GM23338 (cell line): ENCODE measurements at regions not wholly inside any gene's neighbourhood (a gene's known extent, or its start where the extent isn't known, plus 50 kb on each side); places are given as distances from the start of the nearest gene placed in this dataset.

ENCODE experiments used
- CREB1 ChIP-seq: fragments of 250-450 bp; sonication (Bioruptor Pico); IDR thresholded peaks from 2 replicates; pipeline ENCODE4 v1.5.0; 2020; ENCODE audit warnings: low read depth, mild to moderate bottlenecking, moderate library complexity
- EZH2 ChIP-seq: fragments of 200-600 bp; sonication (generic); IDR thresholded peaks from one replicate; pipeline ENCODE4 v1.8.0; 2017; ENCODE audit warnings: antibody characterized with exemption, mild to moderate bottlenecking, low read depth; ENCODE audit not compliant: unreplicated experiment
- EZH2phosphoT487 ChIP-seq: fragments of 200-600 bp; sonication (generic); IDR thresholded peaks from one replicate; pipeline ENCODE4 v1.8.1; 2018; ENCODE audit warnings: antibody characterized with exemption; ENCODE audit not compliant: unreplicated experiment
- JUNB ChIP-seq: IDR thresholded peaks from one replicate; pipeline ENCODE4 v1.6.1; 2016; ENCODE audit warnings: antibody characterized with exemption; ENCODE audit not compliant: unreplicated experiment
- NANOG ChIP-seq: IDR thresholded peaks from 2 replicates; pipeline ENCODE4 v1.6.1; 2016; ENCODE audit warnings: antibody characterized with exemption, borderline replicate concordance
- POLR2AphosphoS5 ChIP-seq: IDR thresholded peaks from 2 replicates; pipeline ENCODE4 v1.6.1; 2016; ENCODE audit warnings: antibody characterized with exemption, low read depth
- STAT1 ChIP-seq: IDR thresholded peaks from one replicate; pipeline ENCODE4 v1.6.1; 2016; ENCODE audit warnings: antibody characterized with exemption; ENCODE audit not compliant: unreplicated experiment
- ZNF331 ChIP-seq: fragments of 250-450 bp; sonication (Bioruptor Pico); IDR thresholded peaks from 2 replicates; pipeline ENCODE4 v1.5.0; 2020; ENCODE audit warnings: low read depth, mild to moderate bottlenecking, moderate library complexity
- TF ChIP-seq, protein P1 (sequence below), 2 experiments: fragments of 200-600 bp in 1 of 2; sonication (generic) in 1 of 2; conservative IDR thresholded peaks; 2 replicates each; pipeline versions ENCODE4 v1.5.1 to v1.6.1; 2016 to 2017; ENCODE audit warnings: antibody characterized with exemption in 2 of 2, low read depth in 2 of 2, mild to moderate bottlenecking in 2 of 2, moderate library complexity in 1 of 2
- TF ChIP-seq, protein P2 (sequence below): IDR thresholded peaks from one replicate; pipeline ENCODE4 v1.6.1; 2018; ENCODE audit warnings: antibody characterized with exemption; ENCODE audit not compliant: unreplicated experiment
- TF ChIP-seq, protein P3 (sequence below): IDR thresholded peaks from 2 replicates; pipeline ENCODE4 v1.6.1; 2016; ENCODE audit warnings: antibody characterized with exemption

DNA sequence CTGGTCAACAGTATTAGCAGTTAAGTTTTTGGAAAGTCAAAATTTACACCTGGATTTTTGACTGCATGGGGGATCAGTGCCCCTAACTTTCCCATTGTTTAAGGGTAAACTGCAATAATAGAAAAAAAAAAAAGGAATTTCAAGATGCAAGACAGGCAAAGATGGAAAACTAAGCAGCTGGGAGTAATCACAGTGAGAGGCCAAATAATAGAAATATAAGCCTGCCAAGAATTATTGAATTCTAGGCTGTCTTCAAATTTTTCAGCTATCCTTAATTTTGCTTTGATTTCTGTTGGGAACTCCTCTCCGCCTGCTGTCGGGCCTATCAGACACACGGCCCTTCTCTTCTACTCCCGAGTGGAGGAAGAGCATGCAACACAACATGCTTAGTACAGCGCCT is 215.5 kb upstream of the LMCD1 start:
- TF ChIP-seq, protein P1, sequence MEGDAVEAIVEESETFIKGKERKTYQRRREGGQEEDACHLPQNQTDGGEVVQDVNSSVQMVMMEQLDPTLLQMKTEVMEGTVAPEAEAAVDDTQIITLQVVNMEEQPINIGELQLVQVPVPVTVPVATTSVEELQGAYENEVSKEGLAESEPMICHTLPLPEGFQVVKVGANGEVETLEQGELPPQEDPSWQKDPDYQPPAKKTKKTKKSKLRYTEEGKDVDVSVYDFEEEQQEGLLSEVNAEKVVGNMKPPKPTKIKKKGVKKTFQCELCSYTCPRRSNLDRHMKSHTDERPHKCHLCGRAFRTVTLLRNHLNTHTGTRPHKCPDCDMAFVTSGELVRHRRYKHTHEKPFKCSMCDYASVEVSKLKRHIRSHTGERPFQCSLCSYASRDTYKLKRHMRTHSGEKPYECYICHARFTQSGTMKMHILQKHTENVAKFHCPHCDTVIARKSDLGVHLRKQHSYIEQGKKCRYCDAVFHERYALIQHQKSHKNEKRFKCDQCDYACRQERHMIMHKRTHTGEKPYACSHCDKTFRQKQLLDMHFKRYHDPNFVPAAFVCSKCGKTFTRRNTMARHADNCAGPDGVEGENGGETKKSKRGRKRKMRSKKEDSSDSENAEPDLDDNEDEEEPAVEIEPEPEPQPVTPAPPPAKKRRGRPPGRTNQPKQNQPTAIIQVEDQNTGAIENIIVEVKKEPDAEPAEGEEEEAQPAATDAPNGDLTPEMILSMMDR (conservative IDR thresholded peaks at IDR 0.05; ENCODE audit: low read depth in 2 of 2): no peak
- TF ChIP-seq POLR2AphosphoS5: no peak
- TF ChIP-seq, protein P2, sequence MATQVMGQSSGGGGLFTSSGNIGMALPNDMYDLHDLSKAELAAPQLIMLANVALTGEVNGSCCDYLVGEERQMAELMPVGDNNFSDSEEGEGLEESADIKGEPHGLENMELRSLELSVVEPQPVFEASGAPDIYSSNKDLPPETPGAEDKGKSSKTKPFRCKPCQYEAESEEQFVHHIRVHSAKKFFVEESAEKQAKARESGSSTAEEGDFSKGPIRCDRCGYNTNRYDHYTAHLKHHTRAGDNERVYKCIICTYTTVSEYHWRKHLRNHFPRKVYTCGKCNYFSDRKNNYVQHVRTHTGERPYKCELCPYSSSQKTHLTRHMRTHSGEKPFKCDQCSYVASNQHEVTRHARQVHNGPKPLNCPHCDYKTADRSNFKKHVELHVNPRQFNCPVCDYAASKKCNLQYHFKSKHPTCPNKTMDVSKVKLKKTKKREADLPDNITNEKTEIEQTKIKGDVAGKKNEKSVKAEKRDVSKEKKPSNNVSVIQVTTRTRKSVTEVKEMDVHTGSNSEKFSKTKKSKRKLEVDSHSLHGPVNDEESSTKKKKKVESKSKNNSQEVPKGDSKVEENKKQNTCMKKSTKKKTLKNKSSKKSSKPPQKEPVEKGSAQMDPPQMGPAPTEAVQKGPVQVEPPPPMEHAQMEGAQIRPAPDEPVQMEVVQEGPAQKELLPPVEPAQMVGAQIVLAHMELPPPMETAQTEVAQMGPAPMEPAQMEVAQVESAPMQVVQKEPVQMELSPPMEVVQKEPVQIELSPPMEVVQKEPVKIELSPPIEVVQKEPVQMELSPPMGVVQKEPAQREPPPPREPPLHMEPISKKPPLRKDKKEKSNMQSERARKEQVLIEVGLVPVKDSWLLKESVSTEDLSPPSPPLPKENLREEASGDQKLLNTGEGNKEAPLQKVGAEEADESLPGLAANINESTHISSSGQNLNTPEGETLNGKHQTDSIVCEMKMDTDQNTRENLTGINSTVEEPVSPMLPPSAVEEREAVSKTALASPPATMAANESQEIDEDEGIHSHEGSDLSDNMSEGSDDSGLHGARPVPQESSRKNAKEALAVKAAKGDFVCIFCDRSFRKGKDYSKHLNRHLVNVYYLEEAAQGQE: no peak
- no peak for TF ChIP-seq EZH2
- TF ChIP-seq NANOG: no peak
- TF ChIP-seq CREB1 (CRISPR knock-in tag): no peak
- TF ChIP-seq EZH2phosphoT487: no peak
- TF ChIP-seq, protein P3, sequence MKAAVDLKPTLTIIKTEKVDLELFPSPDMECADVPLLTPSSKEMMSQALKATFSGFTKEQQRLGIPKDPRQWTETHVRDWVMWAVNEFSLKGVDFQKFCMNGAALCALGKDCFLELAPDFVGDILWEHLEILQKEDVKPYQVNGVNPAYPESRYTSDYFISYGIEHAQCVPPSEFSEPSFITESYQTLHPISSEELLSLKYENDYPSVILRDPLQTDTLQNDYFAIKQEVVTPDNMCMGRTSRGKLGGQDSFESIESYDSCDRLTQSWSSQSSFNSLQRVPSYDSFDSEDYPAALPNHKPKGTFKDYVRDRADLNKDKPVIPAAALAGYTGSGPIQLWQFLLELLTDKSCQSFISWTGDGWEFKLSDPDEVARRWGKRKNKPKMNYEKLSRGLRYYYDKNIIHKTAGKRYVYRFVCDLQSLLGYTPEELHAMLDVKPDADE: no peak
- no peak for TF ChIP-seq JUNB
- no peak for TF ChIP-seq ZNF331 (CRISPR knock-in tag)
- no peak for TF ChIP-seq STAT1
